ENCODE measurements at regions not wholly inside any gene's neighbourhood (a gene's known extent, or its start where the extent isn't known, plus 50 kb on each side); places are given as distances from the start of the nearest gene placed in this dataset.

GRCh38 chr4:41880840-41881831 lies 54.1 kb upstream of the TMEM33 start:
- TF ChIP-seq ZFP30 (CRISPR knock-in tag; IDR thresholded peaks at IDR 0.05) (no peak), ZNF565 (CRISPR knock-in tag; conservative IDR thresholded peaks at IDR 0.05; ENCODE audit: low read depth) (no peak), ZC3H10 (CRISPR knock-in tag; IDR thresholded peaks at IDR 0.05) (no peak), SNAI2 (CRISPR knock-in tag; IDR thresholded peaks at IDR 0.05) (no peak), CSDC2 (CRISPR knock-in tag; IDR thresholded peaks at IDR 0.05) (no peak), ZNF70 (CRISPR knock-in tag; IDR thresholded peaks at IDR 0.05) (no peak), RARB (CRISPR knock-in tag; IDR thresholded peaks at IDR 0.05) (no peak)
- ATAC-seq, result no peak

- no peak for ATAC-seq
- TF ChIP-seq ESRRG (CRISPR knock-in tag; IDR thresholded peaks at IDR 0.05) (no peak), CSDC2 (CRISPR knock-in tag; IDR thresholded peaks at IDR 0.05) (no peak), PPARA (CRISPR knock-in tag; IDR thresholded peaks at IDR 0.05; ENCODE audit: borderline replicate concordance) (no peak), POU6F1 (CRISPR knock-in tag; IDR thresholded peaks at IDR 0.05; ENCODE audit: borderline replicate concordance, low read depth) (no peak), SNAI2 (CRISPR knock-in tag; IDR thresholded peaks at IDR 0.05) (no peak), GLIS3 (CRISPR knock-in tag; IDR thresholded peaks at IDR 0.05) (no peak), ZNF70 (CRISPR knock-in tag; IDR thresholded peaks at IDR 0.05) (no peak), CREB5 (CRISPR knock-in tag; IDR thresholded peaks at IDR 0.05; ENCODE audit: low read depth) (no peak), ZC3H10 (CRISPR knock-in tag; IDR thresholded peaks at IDR 0.05) (no peak), RARB (CRISPR knock-in tag; IDR thresholded peaks at IDR 0.05) (no peak), ZFP3 (CRISPR knock-in tag; IDR thresholded peaks at IDR 0.05) (no peak), ZNF565 (CRISPR knock-in tag; conservative IDR thresholded peaks at IDR 0.05; ENCODE audit: low read depth) (no peak), OSR1 (CRISPR knock-in tag; IDR thresholded peaks at IDR 0.05) (no peak), CSRNP3 (CRISPR knock-in tag; IDR thresholded peaks at IDR 0.05) (no peak), PATZ1 (CRISPR knock-in tag; IDR thresholded peaks at IDR 0.05; ENCODE audit: borderline replicate concordance) (no peak), BACH2 (CRISPR knock-in tag; IDR thresholded peaks at IDR 0.05; ENCODE audit: borderline replicate concordance) (no peak), TOX (CRISPR knock-in tag; IDR thresholded peaks at IDR 0.05; ENCODE audit: borderline replicate concordance) (no peak), ARNTL (CRISPR knock-in tag; IDR thresholded peaks at IDR 0.05; ENCODE audit: borderline replicate concordance, low read depth) (no peak)
These were observed 55.0 kb upstream of the TMEM33 start for GRCh38 chr4:41880022-41880837.

- no peak for ATAC-seq
- no peak for TF ChIP-seq ARNTL (CRISPR knock-in tag; IDR thresholded peaks at IDR 0.05; ENCODE audit: borderline replicate concordance, low read depth)
- no peak for TF ChIP-seq ZC3H10 (CRISPR knock-in tag; IDR thresholded peaks at IDR 0.05)
- TF ChIP-seq TOX (CRISPR knock-in tag; IDR thresholded peaks at IDR 0.05; ENCODE audit: borderline replicate concordance), result no peak
- TF ChIP-seq OSR1 (CRISPR knock-in tag; IDR thresholded peaks at IDR 0.05), result no peak
- TF ChIP-seq SNAI2 (CRISPR knock-in tag; IDR thresholded peaks at IDR 0.05), result no peak
- TF ChIP-seq PPARA (CRISPR knock-in tag; IDR thresholded peaks at IDR 0.05; ENCODE audit: borderline replicate concordance), result no peak
- TF ChIP-seq GLIS3 (CRISPR knock-in tag; IDR thresholded peaks at IDR 0.05), result no peak
- TF ChIP-seq TSHZ2 (CRISPR knock-in tag; IDR thresholded peaks at IDR 0.05), result no peak
- no peak for TF ChIP-seq ESRRG (CRISPR knock-in tag; IDR thresholded peaks at IDR 0.05)
- TF ChIP-seq ZFP3 (CRISPR knock-in tag; IDR thresholded peaks at IDR 0.05), result no peak
- no peak for TF ChIP-seq BACH2 (CRISPR knock-in tag; IDR thresholded peaks at IDR 0.05; ENCODE audit: borderline replicate concordance)
- no peak for TF ChIP-seq TCF4 (CRISPR knock-in tag; IDR thresholded peaks at IDR 0.05; ENCODE audit: borderline replicate concordance)
- TF ChIP-seq ZFP30 (CRISPR knock-in tag; IDR thresholded peaks at IDR 0.05), result no peak
- TF ChIP-seq RARB (CRISPR knock-in tag; IDR thresholded peaks at IDR 0.05), result no peak
- no peak for TF ChIP-seq CSRNP3 (CRISPR knock-in tag; IDR thresholded peaks at IDR 0.05)
- TF ChIP-seq CSDC2 (CRISPR knock-in tag; IDR thresholded peaks at IDR 0.05), result no peak
These were observed 55.7 kb upstream of the TMEM33 start for GRCh38 chr4:41879552-41879951.

Data from SK-N-SH treated with all-trans-retinoic acid at 6 μM for 48 hours (cell line).